Neural progenitor cell (in vitro differentiated cells): ENCODE measurements at regions not wholly inside any gene's neighbourhood (a gene's known extent, or its start where the extent isn't known, plus 50 kb on each side); places are given as distances from the start of the nearest gene placed in this dataset.

ENCODE experiments used
- CTCF ChIP-seq: fragments of 200-600 bp; sonication (generic); IDR thresholded peaks from 2 replicates; pipeline ENCODE4 v1.5.1; 2017; ENCODE audit warnings: antibody characterized with exemption, mild to moderate bottlenecking
- EZH2 ChIP-seq: fragments of 200-600 bp; sonication (generic); IDR thresholded peaks from 2 replicates; pipeline ENCODE4 v1.6.1; 2017; ENCODE audit warnings: antibody characterized with exemption, mild to moderate bottlenecking, moderate library complexity

DNA sequence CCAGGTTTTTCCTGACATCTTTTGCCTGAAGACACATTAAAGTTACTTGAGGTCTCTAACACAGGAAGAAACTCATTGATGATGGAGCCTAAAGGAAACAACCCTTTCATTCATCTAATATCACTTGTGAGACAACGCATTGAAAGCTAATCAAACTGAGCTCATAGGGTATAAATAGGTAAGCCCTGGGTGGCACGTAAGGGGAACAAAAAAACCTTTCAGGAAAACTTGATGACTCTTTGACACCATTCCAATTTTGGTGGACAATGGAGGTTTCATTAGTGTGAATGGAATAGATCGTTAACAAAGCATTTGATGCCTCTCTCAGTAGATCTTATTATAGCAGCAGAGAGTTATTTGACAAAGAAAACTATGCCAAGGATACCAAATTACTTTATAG is 80.7 kb upstream of the DUSP10 start:
- TF ChIP-seq CTCF (no peak), EZH2 (no peak)
